Osteoblast (primary cell): ENCODE measurements at regions not wholly inside any gene's neighbourhood (a gene's known extent, or its start where the extent isn't known, plus 50 kb on each side); places are given as distances from the start of the nearest gene placed in this dataset.

Experiments used
- DNase-seq: peaks from one replicate; pipeline ENCODE4 v3.0.0; 2011; ENCODE audit warnings: low spot score, mixed read lengths; ENCODE audit not compliant: insufficient read length; ENCODE audit errors: missing footprints
- H2AFZ ChIP-seq: 2 replicates; pipeline ENCODE4 v1.6.0; 2011; ENCODE audit warnings: mild to moderate bottlenecking, low read length
- H3K27ac ChIP-seq: 2 replicates; pipeline ENCODE4 v1.5.1; 2011; ENCODE audit warnings: mild to moderate bottlenecking, low read depth, low read length, moderate library complexity
- H3K27me3 ChIP-seq: 2 replicates; pipeline ENCODE4 v1.6.0; 2012; ENCODE audit warnings: mild to moderate bottlenecking, control low read depth, inconsistent platforms, low read length, moderate library complexity; ENCODE audit not compliant: insufficient read depth
- H3K36me3 ChIP-seq: 2 replicates; pipeline ENCODE4 v1.5.1; 2011; ENCODE audit warnings: mild to moderate bottlenecking, low read length, control low read depth, moderate library complexity; ENCODE audit not compliant: insufficient read depth
- H3K4me1 ChIP-seq: 2 replicates; pipeline ENCODE4 v1.5.1; 2011; ENCODE audit warnings: mild to moderate bottlenecking, low read length, control low read depth, moderate library complexity; ENCODE audit not compliant: insufficient read depth
- H3K4me2 ChIP-seq: 2 replicates; pipeline ENCODE4 v1.6.0; 2011; ENCODE audit warnings: mild to moderate bottlenecking, low read length; ENCODE audit not compliant: insufficient read depth
- H3K4me3 ChIP-seq: fragments of 200-600 bp; sonication (generic); 3 replicates; pipeline ENCODE4 v1.5.1; 2012; ENCODE audit warnings: mild to moderate bottlenecking, low read length, inconsistent platforms; ENCODE audit not compliant: insufficient read depth
- H3K79me2 ChIP-seq: 2 replicates; pipeline ENCODE4 v1.6.0; 2012; ENCODE audit warnings: mild to moderate bottlenecking, low read length, control low read depth, inconsistent platforms; ENCODE audit not compliant: insufficient read depth
- H3K9me3 ChIP-seq: 2 replicates; pipeline ENCODE4 v1.5.1; 2011; ENCODE audit warnings: low read depth, low read length, control low read depth
- H4K20me1 ChIP-seq: 2 replicates; pipeline ENCODE4 v1.6.0; 2012; ENCODE audit warnings: mild to moderate bottlenecking, low read length, control low read depth; ENCODE audit not compliant: insufficient read depth
- TF ChIP-seq, protein P1 (sequence below): IDR thresholded peaks from 2 replicates; pipeline ENCODE4 v1.5.1; 2011; ENCODE audit warnings: mild to moderate bottlenecking, low read depth, low read length, moderate library complexity; ENCODE audit errors: extremely low read depth

DNA sequence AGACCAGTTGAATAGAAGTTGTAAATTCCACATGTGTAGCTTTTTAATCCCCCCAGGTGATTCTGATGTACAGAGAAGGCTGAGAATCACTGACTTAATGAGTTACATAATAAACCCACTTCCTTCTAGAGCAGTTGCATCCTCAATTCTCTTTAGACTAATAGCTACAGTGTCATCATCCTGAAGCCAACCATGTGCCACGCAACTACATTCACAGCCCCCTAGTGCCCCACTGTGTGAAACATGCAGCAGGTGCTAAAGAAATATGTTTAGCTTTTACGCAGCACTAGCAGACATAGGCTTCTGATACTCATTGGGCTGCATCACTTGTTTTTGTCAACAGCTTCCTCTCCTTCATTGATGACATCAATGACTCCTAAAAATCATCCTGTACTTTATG is 1168.3 kb downstream of the BCL11B start:
- no peak overlapping the region for H3K27ac ChIP-seq
- TF ChIP-seq, protein P1, sequence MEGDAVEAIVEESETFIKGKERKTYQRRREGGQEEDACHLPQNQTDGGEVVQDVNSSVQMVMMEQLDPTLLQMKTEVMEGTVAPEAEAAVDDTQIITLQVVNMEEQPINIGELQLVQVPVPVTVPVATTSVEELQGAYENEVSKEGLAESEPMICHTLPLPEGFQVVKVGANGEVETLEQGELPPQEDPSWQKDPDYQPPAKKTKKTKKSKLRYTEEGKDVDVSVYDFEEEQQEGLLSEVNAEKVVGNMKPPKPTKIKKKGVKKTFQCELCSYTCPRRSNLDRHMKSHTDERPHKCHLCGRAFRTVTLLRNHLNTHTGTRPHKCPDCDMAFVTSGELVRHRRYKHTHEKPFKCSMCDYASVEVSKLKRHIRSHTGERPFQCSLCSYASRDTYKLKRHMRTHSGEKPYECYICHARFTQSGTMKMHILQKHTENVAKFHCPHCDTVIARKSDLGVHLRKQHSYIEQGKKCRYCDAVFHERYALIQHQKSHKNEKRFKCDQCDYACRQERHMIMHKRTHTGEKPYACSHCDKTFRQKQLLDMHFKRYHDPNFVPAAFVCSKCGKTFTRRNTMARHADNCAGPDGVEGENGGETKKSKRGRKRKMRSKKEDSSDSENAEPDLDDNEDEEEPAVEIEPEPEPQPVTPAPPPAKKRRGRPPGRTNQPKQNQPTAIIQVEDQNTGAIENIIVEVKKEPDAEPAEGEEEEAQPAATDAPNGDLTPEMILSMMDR: no peak

DNA sequence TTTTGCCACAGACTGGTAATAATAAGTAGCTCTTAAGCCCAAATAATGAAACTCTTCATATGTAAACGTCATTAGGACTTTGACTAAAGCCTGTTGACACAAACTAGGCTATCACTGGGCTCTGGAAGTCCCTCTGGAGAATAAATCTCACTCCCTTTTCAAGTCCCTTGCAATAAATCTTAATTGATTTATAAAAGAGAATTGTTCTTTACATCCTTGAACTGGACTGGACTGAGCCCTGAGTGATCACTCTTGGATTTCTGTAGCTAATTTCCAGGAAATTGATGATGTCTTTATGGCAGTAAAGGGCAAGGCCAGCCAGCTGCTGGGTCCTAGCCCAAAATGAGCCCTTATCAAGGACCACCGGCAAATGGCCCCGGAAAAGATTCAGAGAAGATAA is 1162.7 kb downstream of the BCL11B start:
- H4K20me1 ChIP-seq: no peaks in the 10 kb centered on the region
- H3K36me3 ChIP-seq: no peaks in the 10 kb centered on the region
- H3K27me3 ChIP-seq: no peaks in the 10 kb centered on the region
- no peak overlapping the region for H2AFZ ChIP-seq
- H3K27ac ChIP-seq: no peak overlapping the region
- no peaks in the 10 kb centered on the region for H3K79me2 ChIP-seq
- DNase-seq: no peak
- H3K4me3 ChIP-seq: no peak overlapping the region
- H3K4me1 ChIP-seq: no peaks in the 10 kb centered on the region
- TF ChIP-seq, protein P1: no peak
- H3K9me3 ChIP-seq: no peaks in the 10 kb centered on the region
- H3K4me2 ChIP-seq: no peak overlapping the region

More for the DNA sequence above, 1168.3 kb downstream of the BCL11B start:
- Histone ChIP-seq H3K79me2 (no peaks in the 10 kb centered on the region), H3K9me3 (no peaks in the 10 kb centered on the region), H3K4me2 (no peak overlapping the region), H3K4me3 (no peak overlapping the region), H3K4me1 (no peaks in the 10 kb centered on the region), H3K36me3 (no peaks in the 10 kb centered on the region), H3K27me3 (no peaks in the 10 kb centered on the region), H2AFZ (no peak overlapping the region), H4K20me1 (no peaks in the 10 kb centered on the region)
- no peak for DNase-seq

DNA sequence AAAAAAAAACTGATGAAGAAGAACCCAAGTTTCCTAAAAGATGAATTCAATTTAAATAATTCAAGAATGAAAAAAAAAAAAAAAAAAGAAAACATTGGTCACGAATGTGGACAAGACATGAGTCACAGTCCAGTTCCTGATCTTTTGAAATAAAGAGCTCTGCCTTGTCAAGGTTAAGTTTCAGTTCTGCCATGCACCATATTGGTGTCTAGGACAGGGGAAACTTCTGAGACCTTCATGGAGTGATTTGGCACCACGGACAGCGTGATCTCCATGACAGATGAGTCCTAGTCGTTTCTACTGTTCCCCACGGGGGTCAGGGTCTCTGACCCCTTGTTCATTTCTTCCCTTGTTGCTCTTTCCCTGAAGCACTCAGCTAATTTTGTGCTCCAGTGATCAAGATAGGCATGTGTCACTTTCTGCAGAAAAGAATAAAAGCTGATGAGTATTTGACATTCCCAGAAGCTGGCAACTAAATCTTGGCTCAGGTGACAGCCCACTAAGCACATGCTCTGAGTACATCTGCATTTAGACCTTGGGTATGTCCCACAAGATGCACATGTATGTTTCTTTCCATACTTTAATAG is 1159.7 kb downstream of the BCL11B start:
- Histone ChIP-seq H3K27me3 (no peaks in the 10 kb centered on the region), H4K20me1 (no peaks in the 10 kb centered on the region), H2AFZ (no peak overlapping the region), H3K9me3 (no peaks in the 10 kb centered on the region), H3K4me1 (no peaks in the 10 kb centered on the region), H3K36me3 (no peaks in the 10 kb centered on the region), H3K27ac (no peak overlapping the region), H3K4me3 (no peak overlapping the region), H3K79me2 (no peaks in the 10 kb centered on the region), H3K4me2 (no peak overlapping the region)
- TF ChIP-seq, protein P1: no peak
- DNase-seq: no peak

DNA sequence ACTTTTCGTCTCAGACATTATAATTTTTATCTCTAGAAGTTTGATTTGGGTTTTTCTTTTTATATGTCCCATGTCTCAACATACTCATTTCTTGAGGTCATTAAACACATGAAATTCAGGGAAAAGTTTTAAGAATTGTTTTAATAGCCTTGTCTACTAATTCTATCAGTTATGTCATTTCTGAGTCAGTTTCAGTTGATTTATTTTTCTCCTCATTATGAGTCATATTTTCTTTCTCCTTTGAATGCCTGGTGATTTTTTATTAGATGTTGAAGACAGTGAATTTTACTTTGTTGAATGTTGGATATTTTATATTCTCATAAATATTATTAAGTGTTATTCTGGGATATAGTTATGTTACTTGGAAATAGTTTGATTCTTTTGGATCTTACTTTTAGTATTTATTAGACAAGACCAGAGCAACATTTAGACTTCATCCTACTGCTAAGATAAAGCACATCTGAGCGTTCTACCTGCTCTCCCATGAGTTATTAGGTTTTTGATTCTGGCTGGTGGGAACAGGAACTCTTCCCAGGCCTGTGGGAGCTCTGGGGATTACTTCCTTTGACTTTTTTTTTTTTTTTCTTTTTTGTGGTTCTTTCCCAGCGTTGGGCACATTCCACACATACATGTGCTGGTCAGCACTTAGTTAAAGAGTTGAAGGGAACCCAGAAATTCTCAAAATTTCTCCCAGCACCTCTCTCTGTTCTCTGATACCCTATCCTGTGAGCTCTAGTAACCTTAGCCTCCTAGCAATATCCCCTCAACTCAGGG is 1157.7 kb downstream of the BCL11B start:
- Histone ChIP-seq H3K27me3 (no peaks in the 10 kb centered on the region), H3K79me2 (no peaks in the 10 kb centered on the region), H3K4me2 (no peak overlapping the region), H2AFZ (no peak overlapping the region), H3K9me3 (no peaks in the 10 kb centered on the region), H4K20me1 (no peaks in the 10 kb centered on the region), H3K4me3 (no peak overlapping the region), H3K36me3 (no peaks in the 10 kb centered on the region), H3K4me1 (no peaks in the 10 kb centered on the region), H3K27ac (peak overlapping the region; percentile 17)
- TF ChIP-seq, protein P1: no peak
- DNase-seq: no peak
